ENCODE measurements at regions not wholly inside any gene's neighbourhood (a gene's known extent, or its start where the extent isn't known, plus 50 kb on each side); places are given as distances from the start of the nearest gene placed in this dataset.

DNA sequence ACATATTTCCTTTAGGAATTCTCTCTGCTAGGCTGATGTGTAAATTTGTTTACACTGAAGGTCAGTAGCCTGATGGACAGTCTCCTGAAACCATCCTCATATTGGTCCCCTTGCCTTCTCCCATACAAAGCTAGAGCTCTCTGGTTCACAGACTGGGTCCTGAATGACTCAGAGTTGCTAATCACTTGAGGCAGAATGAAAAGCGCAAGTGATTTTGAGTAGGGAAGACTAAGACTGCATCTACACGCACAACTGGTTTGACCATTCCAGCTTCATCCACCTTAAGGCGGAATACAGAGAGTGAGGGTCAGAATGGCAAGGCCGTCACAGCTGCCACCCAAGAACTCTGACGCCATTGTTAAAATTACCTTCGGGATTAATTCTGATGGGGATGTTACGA is 70.2 kb upstream of the KIF26B start:
- TF ChIP-seq, protein P1, sequence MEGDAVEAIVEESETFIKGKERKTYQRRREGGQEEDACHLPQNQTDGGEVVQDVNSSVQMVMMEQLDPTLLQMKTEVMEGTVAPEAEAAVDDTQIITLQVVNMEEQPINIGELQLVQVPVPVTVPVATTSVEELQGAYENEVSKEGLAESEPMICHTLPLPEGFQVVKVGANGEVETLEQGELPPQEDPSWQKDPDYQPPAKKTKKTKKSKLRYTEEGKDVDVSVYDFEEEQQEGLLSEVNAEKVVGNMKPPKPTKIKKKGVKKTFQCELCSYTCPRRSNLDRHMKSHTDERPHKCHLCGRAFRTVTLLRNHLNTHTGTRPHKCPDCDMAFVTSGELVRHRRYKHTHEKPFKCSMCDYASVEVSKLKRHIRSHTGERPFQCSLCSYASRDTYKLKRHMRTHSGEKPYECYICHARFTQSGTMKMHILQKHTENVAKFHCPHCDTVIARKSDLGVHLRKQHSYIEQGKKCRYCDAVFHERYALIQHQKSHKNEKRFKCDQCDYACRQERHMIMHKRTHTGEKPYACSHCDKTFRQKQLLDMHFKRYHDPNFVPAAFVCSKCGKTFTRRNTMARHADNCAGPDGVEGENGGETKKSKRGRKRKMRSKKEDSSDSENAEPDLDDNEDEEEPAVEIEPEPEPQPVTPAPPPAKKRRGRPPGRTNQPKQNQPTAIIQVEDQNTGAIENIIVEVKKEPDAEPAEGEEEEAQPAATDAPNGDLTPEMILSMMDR (IDR thresholded peaks at IDR 0.05; ENCODE audit: poor library complexity, severe bottlenecking): no peak
- TF ChIP-seq RAD21 (conservative IDR thresholded peaks at IDR 0.05) (no peak), EZH2 (IDR thresholded peaks at IDR 0.05; ENCODE audit: borderline replicate concordance, insufficient read depth, low read length, poor library complexity, severe bottlenecking) (no peak), EP300 (conservative IDR thresholded peaks at IDR 0.05; ENCODE audit: poor library complexity, severe bottlenecking) (no peak), REST (IDR thresholded peaks at IDR 0.05; ENCODE audit: borderline replicate concordance) (no peak), SMC3 (conservative IDR thresholded peaks at IDR 0.05; ENCODE audit: poor library complexity) (no peak)

All from neural cell (in vitro differentiated cells).